GM13977 (cell line): ENCODE measurements at regions not wholly inside any gene's neighbourhood (a gene's known extent, or its start where the extent isn't known, plus 50 kb on each side); places are given as distances from the start of the nearest gene placed in this dataset.

Source experiments
- DNase-seq: peaks from one replicate; pipeline ENCODE4 v3.0.0; 2012; ENCODE audit warnings: low spot score
- CTCF ChIP-seq: IDR thresholded peaks from 2 replicates; pipeline ENCODE4 v1.5.1; 2012; ENCODE audit warnings: mild to moderate bottlenecking, control low read depth; ENCODE audit not compliant: insufficient read depth; ENCODE audit errors: extremely low read depth, missing control alignments
- in situ Hi-C: fragments of 300-500 bp; cut with MboI; formaldehyde crosslinking; loops from one replicate; pipeline ENCODE4 v1.12.0; 2022; ENCODE audit warnings: low sequenced_read_pairs, low pct_unique_long_range_greater_than_20kb, mixed read lengths, inconsistent platforms; ENCODE audit not compliant: unreplicated experiment

GRCh38 chr5:59999056-59999455 is 105.5 kb upstream of the PDE4D start:
- DNase-seq = no peak
- no peak for TF ChIP-seq CTCF
- in situ Hi-C loops = no loop called here

GRCh38 chr5:59992206-59992605 is 98.7 kb upstream of the PDE4D start:
- TF ChIP-seq CTCF = no peak
- no peak for DNase-seq
- in situ Hi-C loops = no loop called here

GRCh38 chr5:59988396-59988795 is 94.9 kb upstream of the PDE4D start:
- in situ Hi-C loops = no loop called here
- no peak for TF ChIP-seq CTCF
- DNase-seq = no peak

GRCh38 chr5:59976342-59976741 is 82.8 kb upstream of the PDE4D start:
- in situ Hi-C loops = no loop called here
- TF ChIP-seq CTCF = no peak
- no peak for DNase-seq

GRCh38 chr5:59972043-59972442 is 78.5 kb upstream of the PDE4D start:
- in situ Hi-C loops = no loop called here
- DNase-seq = no peak
- no peak for TF ChIP-seq CTCF

GRCh38 chr5:59959330-59959729 is 65.8 kb upstream of the PDE4D start:
- TF ChIP-seq CTCF = no peak
- in situ Hi-C loops = no loop called here

GRCh38 chr5:59956130-59956783 is 62.7 kb upstream of the PDE4D start:
- in situ Hi-C loops = no loop called here
- no peak for TF ChIP-seq CTCF
- DNase-seq = no peak

More at GRCh38 chr5:59959330-59959729, 65.8 kb upstream of the PDE4D start:
- no peak for DNase-seq
